MM.1S (cell line): ENCODE measurements at regions not wholly inside any gene's neighbourhood (a gene's known extent, or its start where the extent isn't known, plus 50 kb on each side); places are given as distances from the start of the nearest gene placed in this dataset.

Source experiments
- DNase-seq: peaks from one replicate; pipeline ENCODE4 v3.0.0-alpha.2; 2015
- H2AFZ ChIP-seq: fragments of 300-600 bp; sonication (generic); 2 replicates; pipeline ENCODE4 v1.6.0; 2016; ENCODE audit warnings: antibody characterized with exemption, low read length
- H3F3A ChIP-seq: fragments of 300-600 bp; sonication (generic); 2 replicates; pipeline ENCODE4 v1.6.1; 2016; ENCODE audit warnings: mild to moderate bottlenecking, antibody characterized with exemption, low read length, moderate library complexity, mixed read lengths; ENCODE audit not compliant: insufficient read depth
- H3K27ac ChIP-seq: fragments of 300-600 bp; sonication (generic); 2 replicates; pipeline ENCODE4 v1.5.1; 2016; ENCODE audit warnings: mild to moderate bottlenecking, low read length
- H3K27me3 ChIP-seq: fragments of 300-600 bp; sonication (generic); replicated peaks from 2 replicates; pipeline ENCODE4 v1.6.0; 2016; ENCODE audit warnings: low read length; ENCODE audit not compliant: insufficient read depth
- H3K36me3 ChIP-seq: fragments of 300-600 bp; sonication (generic); replicated peaks from 2 replicates; pipeline ENCODE4 v1.6.1; 2016; ENCODE audit warnings: mild to moderate bottlenecking, low read length, mixed read lengths; ENCODE audit not compliant: insufficient read depth
- H3K4me1 ChIP-seq: fragments of 300-600 bp; sonication (generic); 2 replicates; pipeline ENCODE4 v1.6.1; 2016; ENCODE audit warnings: low read length, mixed read lengths
- H3K4me2 ChIP-seq: fragments of 300-600 bp; sonication (generic); 2 replicates; pipeline ENCODE4 v1.6.0; 2016; ENCODE audit warnings: low read depth, low read length
- H3K4me3 ChIP-seq: fragments of 300-600 bp; sonication (generic); 2 replicates; pipeline ENCODE4 v1.5.1; 2016; ENCODE audit warnings: low read length, mixed read lengths
- H3K79me2 ChIP-seq: fragments of 300-600 bp; sonication (generic); 2 replicates; pipeline ENCODE4 v1.6.1; 2016; ENCODE audit warnings: mixed run types, low read length, mixed read lengths
- H3K9ac ChIP-seq: fragments of 300-600 bp; sonication (generic); 2 replicates; pipeline ENCODE4 v1.6.1; 2016; ENCODE audit warnings: low read length, mixed read lengths
- H3K9me2 ChIP-seq: fragments of 300-600 bp; sonication (generic); replicated peaks from 2 replicates; pipeline ENCODE4 v1.6.1; 2016; ENCODE audit warnings: mild to moderate bottlenecking, low read length, mixed read lengths; ENCODE audit not compliant: insufficient read depth
- H3K9me3 ChIP-seq: fragments of 300-600 bp; sonication (generic); replicated peaks from 2 replicates; pipeline ENCODE4 v1.6.1; 2016; ENCODE audit warnings: mild to moderate bottlenecking, low read length, mixed read lengths; ENCODE audit not compliant: insufficient read depth
- H4K20me1 ChIP-seq: fragments of 300-600 bp; sonication (generic); 2 replicates; pipeline ENCODE4 v1.6.1; 2016; ENCODE audit warnings: mild to moderate bottlenecking, low read length, moderate library complexity, mixed read lengths; ENCODE audit not compliant: insufficient read depth
- CTCF ChIP-seq: fragments of 300-600 bp; sonication (generic); IDR thresholded peaks from 2 replicates; pipeline ENCODE4 v1.5.1; 2016; ENCODE audit warnings: antibody characterized with exemption, low read length, mixed read lengths
- EZH2 ChIP-seq: fragments of 300-600 bp; sonication (generic); optimal IDR thresholded peaks from 2 replicates; pipeline ENCODE3; 2017; ENCODE audit warnings: low read depth, mild to moderate bottlenecking, antibody characterized with exemption, low read length, mixed read lengths
- EZH2phosphoT487 ChIP-seq: fragments of 300-600 bp; sonication (generic); IDR thresholded peaks from 2 replicates; pipeline ENCODE4 v1.6.1; 2018; ENCODE audit warnings: antibody characterized with exemption, low read length

GRCh38 chr11:29281271-29281777, 735.5 kb downstream of the KCNA4 start:
- no peak overlapping the region for H3K9ac ChIP-seq
- no peaks in the 10 kb centered on the region for H3K79me2 ChIP-seq
- no peak overlapping the region for H3K27ac ChIP-seq
- TF ChIP-seq CTCF (no peak), EZH2phosphoT487 (no peak)
- H3K9me2 ChIP-seq: no peaks in the 10 kb centered on the region
- H2AFZ ChIP-seq: no peak overlapping the region
- no peaks in the 10 kb centered on the region for H3K27me3 ChIP-seq
- no peaks in the 10 kb centered on the region for H3K9me3 ChIP-seq
- H4K20me1 ChIP-seq: no peaks in the 10 kb centered on the region
- no peak overlapping the region for H3K4me3 ChIP-seq
- no peaks in the 10 kb centered on the region for H3F3A ChIP-seq
- no peak overlapping the region for H3K4me2 ChIP-seq
- no peaks in the 10 kb centered on the region for H3K4me1 ChIP-seq
- no peaks in the 10 kb centered on the region for H3K36me3 ChIP-seq
- DNase-seq: no peak

- H4K20me1 ChIP-seq: no peaks in the 10 kb centered on the region
- no peak overlapping the region for H3K27ac ChIP-seq
- H3K4me3 ChIP-seq: no peak overlapping the region
- no peaks in the 10 kb centered on the region for H3K27me3 ChIP-seq
- H3K79me2 ChIP-seq: no peaks in the 10 kb centered on the region
- no peak overlapping the region for H3K4me2 ChIP-seq
- H3K36me3 ChIP-seq: no peaks in the 10 kb centered on the region
- H3K9me2 ChIP-seq: no peaks in the 10 kb centered on the region
- no peak for TF ChIP-seq CTCF
- TF ChIP-seq EZH2phosphoT487: no peak
- no peak for DNase-seq
- H3F3A ChIP-seq: no peaks in the 10 kb centered on the region
- no peak overlapping the region for H2AFZ ChIP-seq
- no peaks in the 10 kb centered on the region for H3K4me1 ChIP-seq
- H3K9me3 ChIP-seq: no peaks in the 10 kb centered on the region
- H3K9ac ChIP-seq: no peak overlapping the region
These were observed 736.4 kb downstream of the KCNA4 start for GRCh38 chr11:29280452-29280851.

- H3K4me1 ChIP-seq: no peaks in the 10 kb centered on the region
- H3K9me2 ChIP-seq: no peaks in the 10 kb centered on the region
- no peaks in the 10 kb centered on the region for H3K27me3 ChIP-seq
- no peak overlapping the region for H2AFZ ChIP-seq
- no peak overlapping the region for H3K4me2 ChIP-seq
- H3K27ac ChIP-seq: no peak overlapping the region
- TF ChIP-seq CTCF (no peak), EZH2 (no peak), EZH2phosphoT487 (no peak)
- no peak overlapping the region for H3K4me3 ChIP-seq
- H3K36me3 ChIP-seq: no peaks in the 10 kb centered on the region
- H3K79me2 ChIP-seq: no peaks in the 10 kb centered on the region
- H4K20me1 ChIP-seq: no peaks in the 10 kb centered on the region
- no peaks in the 10 kb centered on the region for H3F3A ChIP-seq
- H3K9me3 ChIP-seq: no peaks in the 10 kb centered on the region
- no peak overlapping the region for H3K9ac ChIP-seq
- DNase-seq: no peak
These were observed 737.1 kb downstream of the KCNA4 start for GRCh38 chr11:29279716-29280115.
